Right lobe of liver (tissue), 4 donors: ENCODE measurements at regions not wholly inside any gene's neighbourhood (a gene's known extent, or its start where the extent isn't known, plus 50 kb on each side); places are given as distances from the start of the nearest gene placed in this dataset.

Experiments
- CTCF ChIP-seq, 4 donors: fragments of 200-600 bp in 3 of 4; fragments of 450-650 bp in 1 of 4; IDR thresholded peaks; one replicate each; pipeline versions ENCODE4 v1.5.1 to v1.8.0; 2016 to 2022; ENCODE audit warnings: antibody characterized with exemption in 4 of 4, mild to moderate bottlenecking in 2 of 4
- POLR2A ChIP-seq: fragments of 450-650 bp; IDR thresholded peaks from one replicate; pipeline ENCODE4 v1.6.1; 2017; ENCODE audit warnings: antibody characterized with exemption, mild to moderate bottlenecking
- donor health status: DM: no; HTN: no; CAD: no.
- donor health status: DM: no; HTN: no; CAD: no.
- donor health status: DM: no; HTN: yes; CAD: no.

GRCh38 chr4:181529537-181529936 lies 713.7 kb upstream of the TENM3 start:
- no peak for TF ChIP-seq CTCF (IDR thresholded peaks at IDR 0.05)
- TF ChIP-seq POLR2A: no peak
